Erythroblast (primary cell): ENCODE measurements at regions not wholly inside any gene's neighbourhood (a gene's known extent, or its start where the extent isn't known, plus 50 kb on each side); places are given as distances from the start of the nearest gene placed in this dataset.

Source experiments
- GATA1 ChIP-seq: IDR thresholded peaks from 2 replicates; pipeline ENCODE4 v1.6.1; 2011; ENCODE audit warnings: low read depth, mild to moderate bottlenecking, control low read depth, low read length, moderate library complexity
- POLR2A ChIP-seq: IDR thresholded peaks from 2 replicates; pipeline ENCODE4 v1.6.1; 2011; ENCODE audit warnings: mild to moderate bottlenecking, low read length

GRCh38 chr16:9443864-9444263, 352.4 kb downstream of the HAPSTR1 start:
- TF ChIP-seq POLR2A, result no peak
- no peak for TF ChIP-seq GATA1
